A549 (cell line): ENCODE measurements at regions not wholly inside any gene's neighbourhood (a gene's known extent, or its start where the extent isn't known, plus 50 kb on each side); places are given as distances from the start of the nearest gene placed in this dataset.
"Not testable (repeated sequence)": the region's sequence is repeated elsewhere in the genome, so short reads cannot be mapped to it uniquely, and the experiment has no call there.

ENCODE experiments used
- ATAC-seq, 2 experiments: fragments of 200-7000 bp in 1 of 2; fragments of >200 bp in 1 of 2; cut with Nextera tagmentation in 1 of 2; cut with Tn5 transposase in 1 of 2; 3 replicates each; pipeline versions ENCODE4 v1.8.0 to v1.9.1; 2018 to 2020; ENCODE audit warnings: mild to moderate bottlenecking in 1 of 2, moderate library complexity in 1 of 2
- CTCF ChIA-PET: fragments of 300-600 bp; sonication (Branson Sonifier 250); formaldehyde crosslinking; extraction: SDS; loops from one replicate; lab custom pipeline; 2021; ENCODE audit warnings: antibody characterized with exemption, inconsistent platforms; lab: Yijun Ruan, JAX
- POLR2A ChIA-PET: fragments of 350-600 bp; formaldehyde crosslinking; extraction: SDS; loops from one replicate; lab custom pipeline; 2021; ENCODE audit warnings: antibody characterized with exemption, inconsistent platforms; lab: Yijun Ruan, JAX
- DNase-seq, 2 experiments: peaks; one replicate each; pipeline versions ENCODE4 v3.0.0 to v3.0.0-alpha.2; 2011 to 2016; ENCODE audit warnings: low read depth in 1 of 2, low spot score in 1 of 2
- FAIRE-seq: peaks from 2 replicates; lab custom pipeline; 2011; peaks lifted over from hg19 to GRCh38; lab: Jason Lieb, UNC
- H3K27ac ChIP-seq, 2 experiments: fragments of >200 bp; sonication (Bioruptor Twin); formaldehyde crosslinking; 3 replicates each; pipeline ENCODE4 v1.5.1; 2016 to 2017
- H3K4me1 ChIP-seq: fragments of >200 bp; sonication (Bioruptor Twin); formaldehyde crosslinking; 3 replicates; pipeline ENCODE4 v1.6.1; 2016
- H3K4me2 ChIP-seq: fragments of >200 bp; sonication (Bioruptor Twin); formaldehyde crosslinking; 3 replicates; pipeline ENCODE4 v1.6.1; 2016
- H3K4me3 ChIP-seq: fragments of >200 bp; sonication (Bioruptor Twin); formaldehyde crosslinking; 3 replicates; pipeline ENCODE4 v1.5.1; 2016
- H3K9me3 ChIP-seq: fragments of >200 bp; sonication (Bioruptor Twin); formaldehyde crosslinking; 3 replicates; pipeline ENCODE4 v1.6.1; 2016
- BCL3 ChIP-seq: fragments of >200 bp; sonication (Bioruptor Twin); formaldehyde crosslinking; IDR thresholded peaks from 3 replicates; pipeline ENCODE4 v1.6.1; 2016
- FOSB ChIP-seq: fragments of 250-450 bp; sonication (Bioruptor Pico); IDR thresholded peaks from 2 replicates; pipeline ENCODE4 v1.5.0; 2020; ENCODE audit warnings: mild to moderate bottlenecking, moderate library complexity
- GATA3 ChIP-seq: IDR thresholded peaks from 2 replicates; pipeline ENCODE4 v1.6.1; 2012; ENCODE audit warnings: borderline replicate concordance
- JUN ChIP-seq, 2 experiments: fragments of >200 bp; sonication (Bioruptor Twin); formaldehyde crosslinking; IDR thresholded peaks; 2 replicates in 1 of 2; 3 replicates in 1 of 2; pipeline ENCODE4 v1.6.1; 2016 to 2017
- MAFK ChIP-seq: fragments of 450-650 bp; IDR thresholded peaks from 2 replicates; pipeline ENCODE4 v1.6.1; 2014; ENCODE audit not compliant: partially characterized antibody
- NFE2L2 ChIP-seq: fragments of 150-350 bp; conservative IDR thresholded peaks from 2 replicates; pipeline ENCODE4 v1.6.1; 2014; ENCODE audit warnings: low read length
- NPAS2 ChIP-seq: fragments of 250-450 bp; sonication (Bioruptor Pico); IDR thresholded peaks from 2 replicates; pipeline ENCODE4 v1.8.0; 2022; ENCODE audit warnings: mild to moderate bottlenecking, moderate library complexity, borderline replicate concordance
- PHF8 ChIP-seq: fragments of 200-600 bp; sonication (generic); IDR thresholded peaks from 2 replicates; pipeline ENCODE4 v1.6.1; 2016; ENCODE audit warnings: low read depth, mild to moderate bottlenecking, antibody characterized with exemption, moderate library complexity, borderline replicate concordance
- POLR2AphosphoS2 ChIP-seq: conservative IDR thresholded peaks from 2 replicates; pipeline ENCODE4 v1.6.1; 2012; ENCODE audit warnings: low read length, improper control_type of control experiment, inconsistent platforms
- SMC3 ChIP-seq: fragments of >200 bp; sonication (Bioruptor Twin); formaldehyde crosslinking; IDR thresholded peaks from 3 replicates; pipeline ENCODE4 v1.6.1; 2018; ENCODE audit warnings: inconsistent platforms
- ZNF302 ChIP-seq: fragments of 250-450 bp; sonication (Bioruptor Pico); IDR thresholded peaks from 2 replicates; pipeline ENCODE4 v1.9.0; 2021; ENCODE audit warnings: inconsistent platforms, mild to moderate bottlenecking, moderate library complexity
- ZSCAN20 ChIP-seq: fragments of 250-450 bp; sonication (Bioruptor Pico); IDR thresholded peaks from 2 replicates; pipeline ENCODE4 v1.8.0; 2022; ENCODE audit warnings: mild to moderate bottlenecking, moderate library complexity
- WGBS: methylation state at CpG from one replicate; pipeline ENCODE4 v1.1.6; 2017; ENCODE audit errors: missing lambda C conversion rate; 5-methylcytosine and 5-hydroxymethylcytosine counted together
- TF ChIP-seq, protein P1 (sequence below): fragments of 250-450 bp; sonication (Bioruptor Pico); IDR thresholded peaks from 2 replicates; pipeline ENCODE4 v1.5.0; 2020; ENCODE audit warnings: low read depth, mild to moderate bottlenecking, moderate library complexity

GRCh38 chr17:16888413-16889087, 83.4 kb downstream of the TNFRSF13B start:
- TF ChIP-seq FOSB (CRISPR knock-in tag) (no peak), PHF8 (no peak), NPAS2 (no peak), GATA3 (no peak), JUN (IDR thresholded peaks at IDR 0.05) (no peak), POLR2AphosphoS2 (no peak), MAFK (no peak)
- TF ChIP-seq, protein P1, sequence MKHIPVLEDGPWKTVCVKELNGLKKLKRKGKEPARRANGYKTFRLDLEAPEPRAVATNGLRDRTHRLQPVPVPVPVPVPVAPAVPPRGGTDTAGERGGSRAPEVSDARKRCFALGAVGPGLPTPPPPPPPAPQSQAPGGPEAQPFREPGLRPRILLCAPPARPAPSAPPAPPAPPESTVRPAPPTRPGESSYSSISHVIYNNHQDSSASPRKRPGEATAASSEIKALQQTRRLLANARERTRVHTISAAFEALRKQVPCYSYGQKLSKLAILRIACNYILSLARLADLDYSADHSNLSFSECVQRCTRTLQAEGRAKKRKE (CRISPR knock-in tag): no peak
- DNase-seq: no peak
- no peaks in the 10 kb centered on the region for H3K4me1 ChIP-seq
- 50% methylated on average over 4 of the region's 4 CpGs for WGBS
- FAIRE-seq: no peak
- CTCF ChIA-PET: interaction anchor here (1.1 to 1.7 kb wide), 2 partner anchors 11 to 12 kb away, joined by 5 to 6 read pairs; no protein-coding TSS in a partner anchor
- H3K4me3 ChIP-seq: no peak overlapping the region
- no peak overlapping the region for H3K4me2 ChIP-seq
- H3K9me3 ChIP-seq: no peaks in the 10 kb centered on the region
- POLR2A ChIA-PET: no interaction called here
- H3K27ac ChIP-seq: no peak overlapping the region
- ATAC-seq: no peak

- Histone ChIP-seq H3K4me3 (no peak overlapping the region), H3K9me3 (no peaks in the 10 kb centered on the region), H3K27ac (no peak overlapping the region), H3K4me2 (no peak overlapping the region), H3K4me1 (no peaks in the 10 kb centered on the region)
- DNase-seq (no peak), ATAC-seq (no peak), FAIRE-seq (no peak)
- ChIA-PET CTCF (interaction anchor here (1.0 to 1.7 kb wide), 2 partner anchors 12 to 59 kb away, joined by 3 to 6 read pairs; no protein-coding TSS in a partner anchor), POLR2A (no interaction called here)
- 70% methylated on average over 4 of the region's 4 CpGs for WGBS
- no peak for TF ChIP-seq ZNF302 (CRISPR knock-in tag)
- no peak for TF ChIP-seq ZSCAN20 (CRISPR knock-in tag)
- TF ChIP-seq SMC3: no peak
- TF ChIP-seq NFE2L2: no peak
These were observed 84.3 kb downstream of the TNFRSF13B start for GRCh38 chr17:16887523-16888095.

DNA sequence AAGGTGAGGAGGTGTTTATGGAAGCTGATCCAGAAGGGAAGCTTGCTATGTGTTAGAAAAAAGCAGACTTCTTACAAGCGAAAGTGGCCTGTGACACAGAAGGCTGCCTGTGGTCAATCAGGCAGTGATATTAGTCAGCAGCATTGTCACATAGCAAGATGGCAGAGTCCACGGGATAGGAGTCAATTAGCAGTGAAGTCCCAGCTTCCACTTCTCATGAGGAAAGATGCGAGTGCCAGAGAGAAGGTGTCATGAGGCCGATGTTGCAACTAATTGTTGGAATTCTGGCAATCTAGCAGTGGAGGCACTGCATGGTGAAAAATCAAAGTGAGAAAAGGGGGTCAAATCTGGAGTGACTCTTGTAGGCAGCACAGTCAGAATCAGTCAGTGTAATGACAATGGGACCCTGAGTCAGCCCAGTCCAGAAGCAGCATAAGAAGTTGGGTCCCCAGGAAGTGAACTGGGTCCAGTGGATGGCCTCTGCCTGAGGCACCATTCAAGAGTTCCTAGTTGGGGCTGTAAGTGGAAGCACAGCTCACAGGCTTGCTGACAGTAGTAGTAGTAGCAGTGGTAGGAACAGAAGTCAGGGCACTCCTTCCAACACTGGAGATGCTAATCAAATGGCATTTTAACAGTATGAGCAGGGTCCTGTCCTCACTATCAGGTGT, 85.1 kb downstream of the TNFRSF13B start:
- no peak for TF ChIP-seq BCL3
- no peak for TF ChIP-seq NPAS2
- Histone ChIP-seq H3K4me3 (no peak overlapping the region), H3K27ac (no peak overlapping the region), H3K4me1 (no peaks in the 10 kb centered on the region), H3K4me2 (no peak overlapping the region), H3K9me3 (no peaks in the 10 kb centered on the region)
- ATAC-seq (no peak), FAIRE-seq (no peak), DNase-seq (no peak)
- CTCF ChIA-PET: interaction anchor here (0.9 to 1.7 kb wide), 5 partner anchors 9 to 82 kb away, joined by 3 to 6 read pairs (median 3); no protein-coding TSS in a partner anchor
- 63% methylated on average over 4 of the region's 4 CpGs for WGBS
- POLR2A ChIA-PET: no interaction called here

DNA sequence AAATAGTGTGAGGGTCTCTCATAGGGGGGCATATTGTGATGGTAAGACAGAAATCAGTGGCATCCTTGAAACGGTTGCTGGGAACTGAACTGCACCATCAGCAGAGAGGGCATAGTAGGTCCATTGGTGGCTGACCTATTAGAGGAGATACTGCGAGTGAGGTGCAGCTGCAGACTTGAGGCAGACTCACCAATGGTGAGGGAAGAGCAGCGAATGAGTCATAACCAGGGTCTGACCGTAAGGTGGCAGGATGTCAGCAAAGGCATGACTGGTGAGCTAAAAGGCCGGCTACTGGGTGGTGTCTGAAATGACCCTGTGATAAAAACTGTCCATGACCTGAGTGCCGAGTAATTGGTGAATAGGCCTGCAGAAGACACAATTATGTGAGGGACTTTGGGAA, 86.7 kb downstream of the TNFRSF13B start:
- DNase-seq, POLR2A ChIA-PET, H3K9me3 ChIP-seq, H3K4me2 ChIP-seq, H3K4me3 ChIP-seq, H3K4me1 ChIP-seq, H3K27ac ChIP-seq: not testable (repeated sequence)
- CTCF ChIA-PET: interaction anchor here (1.6 kb wide), 1 partner anchor 9 kb away, joined by 3 read pairs; no protein-coding TSS in a partner anchor
- peak; percentile 18 for FAIRE-seq
- 44% methylated on average over 5 of the region's 6 CpGs for WGBS
- peak in 1 of 2 experiments; percentile 31; a peak in 3 of 6 replicates for ATAC-seq

DNA sequence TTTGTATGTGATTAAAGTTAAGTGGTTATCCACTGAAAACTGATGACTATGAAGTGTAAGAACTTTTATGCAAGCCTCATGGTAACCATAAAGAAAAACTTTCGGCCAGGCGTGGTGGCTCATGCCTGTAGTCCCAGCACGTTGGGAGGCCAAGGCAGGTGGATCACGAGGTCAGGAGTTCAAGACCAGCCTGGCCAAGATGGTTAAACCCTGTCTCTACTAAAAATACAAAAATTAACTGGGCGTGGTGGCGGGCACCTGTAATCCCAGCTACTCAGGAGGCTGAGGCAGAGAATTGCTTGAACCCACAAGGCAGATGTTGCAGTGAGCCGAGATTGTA, 89.0 kb downstream of the TNFRSF13B start:
- H3K4me2 ChIP-seq, POLR2A ChIA-PET, H3K4me3 ChIP-seq, H3K9me3 ChIP-seq, CTCF ChIA-PET, FAIRE-seq, ATAC-seq, DNase-seq, H3K27ac ChIP-seq, H3K4me1 ChIP-seq: not testable (repeated sequence)
- 77% methylated on average over 7 of the region's 7 CpGs for WGBS
